Lung (tissue), 11 donors: ENCODE measurements at regions not wholly inside any gene's neighbourhood (a gene's known extent, or its start where the extent isn't known, plus 50 kb on each side); places are given as distances from the start of the nearest gene placed in this dataset.

Source experiments
- ATAC-seq: fragments of 200-7000 bp; cut with Tn5 transposase; one replicate; pipeline ENCODE4 v1.9.1; 2020; ENCODE audit warnings: moderate number of reproducible peaks; ENCODE audit not compliant: insufficient read depth, low FRiP score
- DNase-seq, 3 donors: peaks; one replicate each; pipeline ENCODE4 v3.0.0-alpha.2; 2013 to 2017
- H3K27ac ChIP-seq, 2 donors: one replicate each; pipeline ENCODE4 v1.5.1; 2013; ENCODE audit warnings: mild to moderate bottlenecking in 2 of 2, moderate library complexity in 2 of 2, control low read depth in 1 of 2, inconsistent platforms in 1 of 2, low read depth in 1 of 2, low read length in 1 of 2
- H3K27me3 ChIP-seq, 3 donors: one replicate each; pipeline ENCODE4 v1.5.1; 2013; ENCODE audit warnings: low read length in 2 of 3; ENCODE audit not compliant: control insufficient read depth in 3 of 3, insufficient read depth in 3 of 3
- H3K36me3 ChIP-seq, 4 donors: one replicate each; pipeline ENCODE4 v1.5.1; 2013; ENCODE audit warnings: low read length in 4 of 4, mild to moderate bottlenecking in 1 of 4, moderate library complexity in 1 of 4; ENCODE audit not compliant: control insufficient read depth in 4 of 4, insufficient read depth in 4 of 4
- H3K4me1 ChIP-seq, 5 donors: one replicate each; pipeline ENCODE4 v1.5.1; 2013; ENCODE audit warnings: low read length in 5 of 5, mild to moderate bottlenecking in 2 of 5, moderate library complexity in 1 of 5; ENCODE audit not compliant: control insufficient read depth in 5 of 5, insufficient read depth in 5 of 5
- H3K4me3 ChIP-seq: one replicate; pipeline ENCODE4 v1.5.1; 2013; ENCODE audit warnings: mild to moderate bottlenecking, control low read depth, moderate library complexity
- H3K9ac ChIP-seq, 2 donors: one replicate each; pipeline ENCODE4 v1.5.1; 2013; ENCODE audit warnings: low read length in 2 of 2, control low read depth in 1 of 2; ENCODE audit not compliant: insufficient read depth in 1 of 2
- H3K9me3 ChIP-seq, 4 donors: one replicate each; pipeline ENCODE4 v1.5.1; 2013; ENCODE audit warnings: low read length in 3 of 4, mild to moderate bottlenecking in 1 of 4, moderate library complexity in 1 of 4; ENCODE audit not compliant: control insufficient read depth in 4 of 4, insufficient read depth in 3 of 4
- WGBS, 2 donors: extraction: QIAGEN DNeasy Blood & Tissue Kit; methylation state at CpG; one replicate each; pipeline ENCODE4 v1.1.7; 2013; 5-methylcytosine and 5-hydroxymethylcytosine counted together
- TF ChIP-seq, protein P1 (sequence below): IDR thresholded peaks from 2 replicates; pipeline ENCODE4 v1.5.1; 2012; ENCODE audit warnings: mild to moderate bottlenecking; ENCODE audit errors: control extremely low read depth, extremely low read depth
- donor health status: control.
- donor health status: control.
- donor health status: Bipolar disorder and iron deficiency.
- donor health status: healthy.
- donor health status: DM: yes; HTN: yes; CAD: no.

- TF ChIP-seq, protein P1, sequence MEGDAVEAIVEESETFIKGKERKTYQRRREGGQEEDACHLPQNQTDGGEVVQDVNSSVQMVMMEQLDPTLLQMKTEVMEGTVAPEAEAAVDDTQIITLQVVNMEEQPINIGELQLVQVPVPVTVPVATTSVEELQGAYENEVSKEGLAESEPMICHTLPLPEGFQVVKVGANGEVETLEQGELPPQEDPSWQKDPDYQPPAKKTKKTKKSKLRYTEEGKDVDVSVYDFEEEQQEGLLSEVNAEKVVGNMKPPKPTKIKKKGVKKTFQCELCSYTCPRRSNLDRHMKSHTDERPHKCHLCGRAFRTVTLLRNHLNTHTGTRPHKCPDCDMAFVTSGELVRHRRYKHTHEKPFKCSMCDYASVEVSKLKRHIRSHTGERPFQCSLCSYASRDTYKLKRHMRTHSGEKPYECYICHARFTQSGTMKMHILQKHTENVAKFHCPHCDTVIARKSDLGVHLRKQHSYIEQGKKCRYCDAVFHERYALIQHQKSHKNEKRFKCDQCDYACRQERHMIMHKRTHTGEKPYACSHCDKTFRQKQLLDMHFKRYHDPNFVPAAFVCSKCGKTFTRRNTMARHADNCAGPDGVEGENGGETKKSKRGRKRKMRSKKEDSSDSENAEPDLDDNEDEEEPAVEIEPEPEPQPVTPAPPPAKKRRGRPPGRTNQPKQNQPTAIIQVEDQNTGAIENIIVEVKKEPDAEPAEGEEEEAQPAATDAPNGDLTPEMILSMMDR, result no peak
- Histone ChIP-seq H3K9me3 (no peaks in the 10 kb centered on the region), H3K27ac (no peak overlapping the region), H3K4me3 (no peak overlapping the region), H3K9ac (no peak overlapping the region), H3K27me3 (no peaks in the 10 kb centered on the region), H3K4me1 (no peaks in the 10 kb centered on the region), H3K36me3 (no peaks in the 10 kb centered on the region)
- 82 to 91% methylated on average over 10 of the region's 10 CpGs for WGBS, 2 donors
- ATAC-seq (no peak), DNase-seq (no peak)
Observed at GRCh38 chr20:11301699-11302098, 616.0 kb upstream of the BTBD3 start.

DNA sequence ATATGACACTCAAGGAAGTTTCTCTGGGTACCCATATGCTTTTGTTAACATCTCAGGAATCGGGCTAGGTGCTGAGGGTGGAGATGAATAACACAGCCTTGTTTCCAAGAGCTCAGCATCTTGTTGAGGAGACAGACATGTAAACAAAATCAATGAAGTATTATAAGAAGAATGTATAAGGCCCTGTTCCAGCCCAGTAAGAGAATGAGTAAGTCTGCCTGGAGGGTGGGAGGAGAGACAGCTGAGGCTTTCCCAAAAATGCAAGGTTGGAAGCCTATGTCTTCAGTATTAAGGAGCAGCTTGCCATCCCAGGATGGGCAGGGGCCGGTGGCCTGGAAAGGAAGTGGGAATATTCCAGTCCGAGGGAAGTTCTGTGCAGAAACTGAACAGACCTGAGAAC lies 615.3 kb upstream of the BTBD3 start:
- no peak overlapping the region for H3K9ac ChIP-seq
- no peak overlapping the region for H3K4me3 ChIP-seq
- H3K9me3 ChIP-seq, result no peaks in the 10 kb centered on the region
- DNase-seq (no peak), ATAC-seq (no peak)
- TF ChIP-seq, protein P1, result no peak
- no peaks in the 10 kb centered on the region for H3K4me1 ChIP-seq
- no peaks in the 10 kb centered on the region for H3K27me3 ChIP-seq
- WGBS, 2 donors, result 78 to 83% methylated on average over 3 of the region's 3 CpGs
- H3K36me3 ChIP-seq, result no peaks in the 10 kb centered on the region
- H3K27ac ChIP-seq, result no peak overlapping the region

DNA sequence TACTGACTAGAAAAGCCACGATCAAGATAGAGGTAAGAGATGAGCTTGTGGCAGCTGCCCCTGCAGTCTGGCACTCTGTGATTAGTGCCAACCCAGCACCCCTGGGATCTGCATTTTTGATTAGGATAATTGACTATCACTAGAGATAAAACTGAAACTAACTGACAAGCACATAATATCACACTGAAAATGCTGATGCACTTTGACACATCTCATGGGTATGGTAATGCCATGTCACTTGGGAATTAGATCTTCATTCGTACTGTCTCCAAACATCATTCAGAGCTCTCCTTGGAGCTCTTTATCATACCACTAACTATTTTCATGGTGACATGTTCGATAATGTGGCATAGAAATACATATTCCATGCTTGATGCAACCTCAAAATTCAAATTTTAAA lies 612.9 kb upstream of the BTBD3 start:
- no peak overlapping the region for H3K4me3 ChIP-seq

DNA sequence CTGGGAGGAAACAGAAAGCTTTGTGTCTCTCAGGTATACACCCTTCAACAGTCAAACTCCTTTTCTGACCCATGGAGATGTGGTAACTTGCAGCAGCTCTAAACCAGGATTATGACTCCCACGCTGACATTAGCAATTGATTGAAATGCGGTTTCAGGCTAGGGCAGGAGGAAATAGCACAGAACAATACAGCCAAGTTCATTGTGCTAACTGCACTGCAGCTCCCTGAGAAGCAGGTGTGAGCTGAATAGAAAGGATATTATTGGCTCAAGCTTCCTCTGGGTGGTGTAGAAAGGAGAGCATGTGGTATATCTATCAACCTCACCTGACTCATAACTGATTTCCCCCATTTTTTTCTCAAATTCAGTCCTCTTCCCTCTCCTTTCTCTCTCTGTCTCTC lies 612.3 kb upstream of the BTBD3 start:
- Histone ChIP-seq H3K27me3 (no peaks in the 10 kb centered on the region), H3K9ac (no peak overlapping the region), H3K9me3 (no peaks in the 10 kb centered on the region), H3K27ac (peak overlapping the region in 1 of 2 donors; percentile 16), H3K4me1 (no peaks in the 10 kb centered on the region), H3K4me3 (no peak overlapping the region), H3K36me3 (no peaks in the 10 kb centered on the region)
- TF ChIP-seq, protein P1, result no peak
- DNase-seq (no peak), ATAC-seq (no peak)
- 50 to 54% methylated on average over 2 of the region's 2 CpGs for WGBS, 2 donors

More for the DNA sequence above, 612.9 kb upstream of the BTBD3 start:
- 83 to 88% methylated on average over 3 of the region's 3 CpGs for WGBS, 2 donors
- H3K9ac ChIP-seq, result no peak overlapping the region
- ATAC-seq, result no peak
- no peaks in the 10 kb centered on the region for H3K9me3 ChIP-seq
- no peaks in the 10 kb centered on the region for H3K27me3 ChIP-seq
- TF ChIP-seq, protein P1, result no peak
- no peaks in the 10 kb centered on the region for H3K4me1 ChIP-seq
- no peaks in the 10 kb centered on the region for H3K36me3 ChIP-seq
- no peak for DNase-seq
- no peak overlapping the region for H3K27ac ChIP-seq
